ENCODE measurements at regions not wholly inside any gene's neighbourhood (a gene's known extent, or its start where the extent isn't known, plus 50 kb on each side); places are given as distances from the start of the nearest gene placed in this dataset.

- TF ChIP-seq SIN3A (IDR thresholded peaks at IDR 0.05; ENCODE audit: borderline replicate concordance, insufficient read depth, low read length): no peak
- no peak for TF ChIP-seq REST (IDR thresholded peaks at IDR 0.05; ENCODE audit: insufficient read depth in 1 of 2, low read depth in 2 of 2, low read length in 2 of 2)
- TF ChIP-seq POLR2AphosphoS5 (IDR thresholded peaks at IDR 0.05; ENCODE audit: low read depth, low read length): no peak
These were observed 317.8 kb downstream of the MIAT start for GRCh38 chr22:26974914-26975803.

Data from PFSK-1 (cell line).